HCT116 (cell line): ENCODE measurements at regions not wholly inside any gene's neighbourhood (a gene's known extent, or its start where the extent isn't known, plus 50 kb on each side); places are given as distances from the start of the nearest gene placed in this dataset.

Source experiments
- ATAC-seq: fragments of 200-7000 bp; cut with Tn5 transposase; 2 replicates; pipeline ENCODE4 v1.9.1; 2020; ENCODE audit warnings: mild to moderate bottlenecking, moderate library complexity
- BruUV-seq: library from RNA; stranded (reverse); fragments of 400-500 nt; replicated peaks from 2 replicates; lab custom pipeline; 2021; lab: Mats Ljungman, UMichigan
- CTCF ChIA-PET: fragments of 300-600 bp; sonication (Branson Sonifier 250); formaldehyde crosslinking; loops from one replicate; lab custom pipeline; 2021; ENCODE audit warnings: antibody characterized with exemption; lab: Charles Lee
- POLR2A ChIA-PET: fragments of 300-600, 350-600 bp; sonication (Branson Sonifier 250); formaldehyde crosslinking; loops from one replicate; lab custom pipeline; 2021; ENCODE audit warnings: antibody characterized with exemption; lab: Charles Lee
- RAD21 ChIA-PET, 2 experiments: fragments of 300-600 bp; sonication (Branson Sonifier 250); formaldehyde crosslinking; loops; one replicate each; lab custom pipeline; 2023; ENCODE audit warnings: low total read pairs in 2 of 2; ENCODE audit not compliant: uncharacterized antibody in 2 of 2, unreplicated experiment in 2 of 2, low non-redundant PET in 1 of 2; lab: Charles Lee
- DNase-seq: peaks from one replicate; pipeline ENCODE4 v3.0.0-alpha.2; 2010; ENCODE audit warnings: low read depth, low spot score
- H2AFZ ChIP-seq: fragments of 200-600 bp; shearing (Covaris generic), sonication (generic); 2 replicates; pipeline ENCODE4 v1.6.1; 2017; ENCODE audit warnings: low read depth, mixed run types, mixed read lengths, antibody characterized with exemption, low read length; ENCODE audit not compliant: poor library complexity, severe bottlenecking
- H3K27ac ChIP-seq: 2 replicates; pipeline ENCODE4 v1.5.1; 2012; ENCODE audit warnings: low read depth, low read length
- H3K27me3 ChIP-seq: fragments of 200-600 bp; sonication (generic); 2 replicates; pipeline ENCODE4 v1.6.1; 2016; ENCODE audit warnings: mixed run types, low read length, mixed read lengths; ENCODE audit not compliant: insufficient read depth
- H3K36me3 ChIP-seq, 2 experiments: fragments of 200-500 bp in 1 of 2; fragments of 200-600 bp in 1 of 2; sonication (Bioruptor generic) in 1 of 2; sonication (generic) in 1 of 2; 2 replicates each; pipeline versions ENCODE4 v1.5.1 to v1.6.1; 2014 to 2016; ENCODE audit warnings: low read length in 2 of 2, inconsistent platforms in 1 of 2, mixed read lengths in 1 of 2, mixed run types in 1 of 2; ENCODE audit not compliant: insufficient read depth in 2 of 2, control insufficient read depth in 1 of 2
- H3K4me1 ChIP-seq, 2 experiments: fragments of 200-600 bp in 1 of 2; sonication (generic) in 1 of 2; 2 replicates each; pipeline versions ENCODE4 v1.5.1 to v1.6.1; 2012 to 2017; ENCODE audit warnings: low read length in 2 of 2, inconsistent platforms in 1 of 2, mild to moderate bottlenecking in 1 of 2, mixed read lengths in 1 of 2, mixed run types in 1 of 2, moderate library complexity in 1 of 2; ENCODE audit not compliant: insufficient read depth in 2 of 2, control insufficient read depth in 1 of 2
- H3K4me2 ChIP-seq: fragments of 200-600 bp; sonication (generic); 2 replicates; pipeline ENCODE4 v1.6.1; 2017; ENCODE audit warnings: mixed run types, low read length, mixed read lengths
- H3K4me3 ChIP-seq, 2 experiments: fragments of 200-600 bp in 1 of 2; sonication (generic) in 1 of 2; replicated peaks in 1 of 2; 2 replicates each; pipeline ENCODE4 v1.5.1; 2011 to 2016; ENCODE audit warnings: low read length in 2 of 2, control low read depth in 1 of 2, low read depth in 1 of 2, mild to moderate bottlenecking in 1 of 2, mixed read lengths in 1 of 2, mixed run types in 1 of 2
- H3K79me2 ChIP-seq: fragments of 200-600 bp; sonication (generic); 2 replicates; pipeline ENCODE4 v1.6.1; 2017; ENCODE audit warnings: mild to moderate bottlenecking, mixed run types, low read length, moderate library complexity, mixed read lengths; ENCODE audit not compliant: insufficient read depth
- H3K9ac ChIP-seq: fragments of 200-600 bp; sonication (generic); 2 replicates; pipeline ENCODE4 v1.6.1; 2016; ENCODE audit warnings: low read length, mixed read lengths
- H3K9me2 ChIP-seq: fragments of 200-600 bp; sonication (generic), shearing (Covaris generic); 2 replicates; pipeline ENCODE4 v1.6.1; 2017; ENCODE audit warnings: mixed run types, mild to moderate bottlenecking, moderate library complexity; ENCODE audit not compliant: insufficient read depth
- H3K9me3 ChIP-seq, 2 experiments: fragments of 200-500 bp in 1 of 2; fragments of 200-600 bp in 1 of 2; sonication (Bioruptor generic) in 1 of 2; sonication (generic) in 1 of 2; 2 replicates each; pipeline ENCODE4 v1.6.1; 2014 to 2017; ENCODE audit warnings: low read length in 2 of 2, mixed read lengths in 2 of 2, inconsistent platforms in 1 of 2, low read depth in 1 of 2, mild to moderate bottlenecking in 1 of 2, mixed run types in 1 of 2, moderate library complexity in 1 of 2; ENCODE audit not compliant: control insufficient read depth in 1 of 2, insufficient read depth in 1 of 2
- H4K20me1 ChIP-seq: fragments of 200-600 bp; sonication (generic), shearing (Covaris generic); 2 replicates; pipeline ENCODE4 v1.6.1; 2017; ENCODE audit warnings: mixed run types, mild to moderate bottlenecking, moderate library complexity; ENCODE audit not compliant: insufficient read depth
- ATF3 ChIP-seq: IDR thresholded peaks from 2 replicates; pipeline ENCODE4 v1.6.1; 2012
- CTCF ChIP-seq, 3 experiments: fragments of 200-600 bp in 1 of 3; sonication (generic) in 1 of 3; IDR thresholded peaks in 2 of 3; conservative IDR thresholded peaks in 1 of 3; 2 replicates each; pipeline ENCODE4 v1.5.1; 2012 to 2017; ENCODE audit warnings: low read depth in 2 of 3, low read length in 2 of 3, antibody characterized with exemption in 1 of 3, borderline replicate concordance in 1 of 3, control low read depth in 1 of 3, mild to moderate bottlenecking in 1 of 3, mixed read lengths in 1 of 3, mixed run types in 1 of 3, moderate library complexity in 1 of 3; ENCODE audit not compliant: insufficient read depth in 1 of 3
- EGR1 ChIP-seq: IDR thresholded peaks from 2 replicates; pipeline ENCODE4 v1.6.1; 2012; ENCODE audit warnings: low read depth
- EZH2 ChIP-seq: fragments of 200-600 bp; sonication (generic); IDR thresholded peaks from 2 replicates; pipeline ENCODE4 v1.6.1; 2017; ENCODE audit warnings: antibody characterized with exemption, mixed run types
- FOSL1 ChIP-seq: IDR thresholded peaks from 2 replicates; pipeline ENCODE4 v1.6.1; 2012; ENCODE audit warnings: low read depth
- POLR2A ChIP-seq: IDR thresholded peaks from 2 replicates; pipeline ENCODE4 v1.7.0; 2011; ENCODE audit warnings: borderline replicate concordance; ENCODE audit not compliant: insufficient read depth, insufficient read length; ENCODE audit errors: extremely low read depth
- POLR2AphosphoS5 ChIP-seq: IDR thresholded peaks from 2 replicates; pipeline ENCODE4 v1.6.1; 2011; ENCODE audit warnings: mild to moderate bottlenecking, low read depth, low read length, moderate library complexity
- RAD21 ChIP-seq: IDR thresholded peaks from 2 replicates; pipeline ENCODE4 v1.6.1; 2012; ENCODE audit warnings: low read depth, mild to moderate bottlenecking
- REST ChIP-seq: IDR thresholded peaks from 2 replicates; pipeline ENCODE4 v1.6.1; 2012; ENCODE audit warnings: low read depth
- SP1 ChIP-seq: IDR thresholded peaks from 2 replicates; pipeline ENCODE4 v1.6.1; 2012; ENCODE audit warnings: low read depth
- YY1 ChIP-seq: IDR thresholded peaks from 2 replicates; pipeline ENCODE4 v1.6.1; 2011; ENCODE audit warnings: low read length, low read depth, moderate library complexity, mild to moderate bottlenecking; ENCODE audit not compliant: insufficient replicate concordance; ENCODE audit errors: extremely low read depth
- ZFX ChIP-seq: fragments of 450-650 bp; IDR thresholded peaks from 2 replicates; pipeline ENCODE4 v1.6.1; 2017
- ZNF274 ChIP-seq: fragments of 200-500 bp; sonication (Bioruptor generic); IDR thresholded peaks from 2 replicates; pipeline ENCODE4 v1.6.1; 2014; ENCODE audit warnings: mild to moderate bottlenecking, low read depth, low read length, inconsistent platforms
- intact Hi-C: fragments of 100-400 bp; cut with micrococcal nuclease; formaldehyde crosslinking; loops from 2 replicates; pipeline ENCODE4 v1.10.0; 2022
- TF ChIP-seq, protein P1 (sequence below): IDR thresholded peaks from 2 replicates; pipeline ENCODE4 v1.6.1; 2011; ENCODE audit warnings: mild to moderate bottlenecking, low read length, moderate library complexity; ENCODE audit not compliant: insufficient replicate concordance; ENCODE audit errors: extremely low read depth
- TF ChIP-seq, protein P2 (sequence below): IDR thresholded peaks from 2 replicates; pipeline ENCODE4 v1.6.1; 2012

DNA sequence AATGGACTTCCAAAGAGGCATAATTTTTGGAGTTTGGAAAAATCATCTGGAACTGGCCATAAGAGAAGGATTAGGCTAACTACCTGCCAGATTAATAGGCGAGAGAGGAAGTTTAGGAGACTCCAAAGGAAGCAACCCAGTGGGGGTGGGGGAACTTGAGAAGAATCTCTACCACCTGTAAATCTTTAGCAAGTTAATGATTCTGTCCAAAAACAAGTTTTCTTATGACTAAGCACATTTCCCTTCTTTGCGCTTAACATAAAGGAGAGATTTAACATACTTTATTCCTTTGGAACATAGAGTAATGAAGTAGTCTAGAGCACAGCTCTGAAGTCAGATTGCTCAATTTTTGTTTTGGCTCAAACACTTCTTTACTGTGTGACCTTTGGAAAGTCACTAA lies 58.2 kb upstream of the PAPPA start (continued):
- TF ChIP-seq, protein P1, sequence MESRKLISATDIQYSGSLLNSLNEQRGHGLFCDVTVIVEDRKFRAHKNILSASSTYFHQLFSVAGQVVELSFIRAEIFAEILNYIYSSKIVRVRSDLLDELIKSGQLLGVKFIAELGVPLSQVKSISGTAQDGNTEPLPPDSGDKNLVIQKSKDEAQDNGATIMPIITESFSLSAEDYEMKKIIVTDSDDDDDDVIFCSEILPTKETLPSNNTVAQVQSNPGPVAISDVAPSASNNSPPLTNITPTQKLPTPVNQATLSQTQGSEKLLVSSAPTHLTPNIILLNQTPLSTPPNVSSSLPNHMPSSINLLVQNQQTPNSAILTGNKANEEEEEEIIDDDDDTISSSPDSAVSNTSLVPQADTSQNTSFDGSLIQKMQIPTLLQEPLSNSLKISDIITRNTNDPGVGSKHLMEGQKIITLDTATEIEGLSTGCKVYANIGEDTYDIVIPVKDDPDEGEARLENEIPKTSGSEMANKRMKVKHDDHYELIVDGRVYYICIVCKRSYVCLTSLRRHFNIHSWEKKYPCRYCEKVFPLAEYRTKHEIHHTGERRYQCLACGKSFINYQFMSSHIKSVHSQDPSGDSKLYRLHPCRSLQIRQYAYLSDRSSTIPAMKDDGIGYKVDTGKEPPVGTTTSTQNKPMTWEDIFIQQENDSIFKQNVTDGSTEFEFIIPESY: no peak
- TF ChIP-seq FOSL1 (no peak), RAD21 (no peak), ATF3 (no peak), YY1 (no peak), ZFX (no peak), ZNF274 (no peak), SP1 (no peak)

DNA sequence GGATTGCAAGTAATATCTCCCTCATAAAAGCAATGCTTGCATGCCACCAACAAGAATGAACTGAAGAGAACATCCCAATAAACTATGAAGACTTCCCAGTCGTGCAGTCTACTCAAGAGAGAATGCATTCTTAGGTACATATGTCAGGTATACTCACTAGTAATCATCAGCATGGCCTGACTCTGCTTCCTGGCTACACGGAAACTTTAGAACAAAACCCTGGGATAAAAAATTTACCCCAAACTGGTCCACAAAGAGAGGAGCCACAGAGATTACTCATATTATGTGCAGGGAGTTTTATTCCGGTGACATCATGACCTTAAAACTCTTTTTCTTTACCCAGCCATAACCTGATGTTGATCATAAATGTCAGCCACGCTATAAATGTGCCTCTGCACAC lies 57.5 kb upstream of the PAPPA start:
- BruUV-seq: no TSS peak
- RAD21 ChIA-PET: no interaction called here
- intact Hi-C loops: no loop called here
- Histone ChIP-seq H3K9me2 (no peaks in the 10 kb centered on the region), H3K27ac (no peak overlapping the region), H3K9ac (no peak overlapping the region), H3K4me3 (no peak overlapping the region), H3K4me2 (no peak overlapping the region), H3K9me3 (no peaks in the 10 kb centered on the region), H3K4me1 (no peaks in the 10 kb centered on the region), H3K79me2 (no peaks in the 10 kb centered on the region), H3K27me3 (peaks cover 27% of the 10 kb centered on the region; the same call in 1 of the 2 replicates), H3K36me3 (no peaks in the 10 kb centered on the region), H4K20me1 (no peaks in the 10 kb centered on the region), H2AFZ (no peak overlapping the region)
- CTCF ChIA-PET: no interaction called here
- ATAC-seq (no peak), DNase-seq (no peak)
- POLR2A ChIA-PET: no interaction called here
- no peak for TF ChIP-seq EGR1
- no peak for TF ChIP-seq EZH2
- no peak for TF ChIP-seq POLR2A
- TF ChIP-seq POLR2AphosphoS5: no peak
- TF ChIP-seq ZNF274: no peak
- TF ChIP-seq FOSL1: no peak
- TF ChIP-seq CTCF (IDR thresholded peaks at IDR 0.05 in 2 of 3, conservative IDR thresholded peaks at IDR 0.05 in 1 of 3; ENCODE audit: borderline replicate concordance in 1 of 3, insufficient read depth in 1 of 3, low read depth in 2 of 3, low read length in 2 of 3): no peak
- TF ChIP-seq, protein P1: no peak
- TF ChIP-seq, protein P2, sequence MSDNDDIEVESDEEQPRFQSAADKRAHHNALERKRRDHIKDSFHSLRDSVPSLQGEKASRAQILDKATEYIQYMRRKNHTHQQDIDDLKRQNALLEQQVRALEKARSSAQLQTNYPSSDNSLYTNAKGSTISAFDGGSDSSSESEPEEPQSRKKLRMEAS: no peak
- no peak for TF ChIP-seq REST
